ENCODE measurements at regions not wholly inside any gene's neighbourhood (a gene's known extent, or its start where the extent isn't known, plus 50 kb on each side); places are given as distances from the start of the nearest gene placed in this dataset.

GRCh38 chr13:111640006-111640405 is 319.6 kb downstream of the TEX29 start:
- Mint-ChIP-seq H3K4me3 (no peak overlapping the region), H3K27me3 (no peaks in the 10 kb centered on the region), H3K36me3 (ENCODE audit: low read depth) (no peaks in the 10 kb centered on the region), H3K4me1 (ENCODE audit: low read depth) (no peaks in the 10 kb centered on the region), H3K27ac (no peak overlapping the region), H3K9me3 (no peaks in the 10 kb centered on the region)
- TF ChIP-seq CTCF (IDR thresholded peaks at IDR 0.05), result no peak
- intact Hi-C loops (cut with micrococcal nuclease), result no loop called here
- ChIA-PET CTCF (no interaction called here), POLR2A (no interaction called here)
- no peak for ATAC-seq
- DNase-seq, result no peak

GRCh38 chr13:111640476-111640875 is 320.0 kb downstream of the TEX29 start:
- H3K4me1 Mint-ChIP-seq (ENCODE audit: low read depth), result no peaks in the 10 kb centered on the region
- POLR2A ChIA-PET, result no interaction called here
- no peak overlapping the region for H3K27ac Mint-ChIP-seq
- no peak overlapping the region for H3K4me3 Mint-ChIP-seq
- H3K36me3 Mint-ChIP-seq (ENCODE audit: low read depth), result no peaks in the 10 kb centered on the region
- TF ChIP-seq CTCF (IDR thresholded peaks at IDR 0.05), result no peak
- H3K27me3 Mint-ChIP-seq, result no peaks in the 10 kb centered on the region
- CTCF ChIA-PET, result no interaction called here
- ATAC-seq (no peak), DNase-seq (no peak)
- intact Hi-C loops (cut with micrococcal nuclease), result no loop called here
- H3K9me3 Mint-ChIP-seq, result no peaks in the 10 kb centered on the region

- ATAC-seq, result no peak
- ChIA-PET CTCF (no interaction called here), POLR2A (no interaction called here)
- Mint-ChIP-seq H3K27ac (no peak overlapping the region), H3K4me3 (no peak overlapping the region), H3K36me3 (ENCODE audit: low read depth) (no peaks in the 10 kb centered on the region), H3K27me3 (no peaks in the 10 kb centered on the region), H3K4me1 (ENCODE audit: low read depth) (no peaks in the 10 kb centered on the region), H3K9me3 (no peaks in the 10 kb centered on the region)
- intact Hi-C loops (cut with micrococcal nuclease), result no loop called here
- no peak for DNase-seq
- TF ChIP-seq CTCF (IDR thresholded peaks at IDR 0.05), result no peak
Measured at GRCh38 chr13:111642156-111642767, 321.8 kb downstream of the TEX29 start.

- intact Hi-C loops (cut with micrococcal nuclease), result no loop called here
- Mint-ChIP-seq H3K9me3 (no peaks in the 10 kb centered on the region), H3K4me1 (ENCODE audit: low read depth) (no peaks in the 10 kb centered on the region), H3K27me3 (no peaks in the 10 kb centered on the region), H3K4me3 (no peak overlapping the region), H3K27ac (no peak overlapping the region), H3K36me3 (ENCODE audit: low read depth) (no peaks in the 10 kb centered on the region)
- POLR2A ChIA-PET, result no interaction called here
- TF ChIP-seq CTCF (IDR thresholded peaks at IDR 0.05), result no peak
- CTCF ChIA-PET, result no interaction called here
- DNase-seq (no peak), ATAC-seq (no peak)
Measured at GRCh38 chr13:111644750-111645149, 324.3 kb downstream of the TEX29 start.

- DNase-seq (no peak), ATAC-seq (no peak)
- Mint-ChIP-seq H3K27ac (no peak overlapping the region), H3K27me3 (no peaks in the 10 kb centered on the region), H3K4me3 (no peak overlapping the region), H3K9me3 (no peaks in the 10 kb centered on the region), H3K36me3 (ENCODE audit: low read depth) (no peaks in the 10 kb centered on the region), H3K4me1 (ENCODE audit: low read depth) (no peaks in the 10 kb centered on the region)
- TF ChIP-seq CTCF (IDR thresholded peaks at IDR 0.05), result no peak
- CTCF ChIA-PET, result no interaction called here
- intact Hi-C loops (cut with micrococcal nuclease), result no loop called here
- POLR2A ChIA-PET, result no interaction called here
Measured at GRCh38 chr13:111645198-111645597, 324.8 kb downstream of the TEX29 start.
